Cardiac fibroblast (primary cell): ENCODE measurements at regions not wholly inside any gene's neighbourhood (a gene's known extent, or its start where the extent isn't known, plus 50 kb on each side); places are given as distances from the start of the nearest gene placed in this dataset.

ENCODE experiments used
- DNase-seq, 2 donors: peaks; one replicate each; pipeline versions ENCODE4 v3.0.0 to v3.0.0-alpha.2; 2010; ENCODE audit warnings: low read depth in 2 of 2
- H3K4me3 ChIP-seq, 2 donors: replicated peaks in 1 of 2; 1 replicate in 1 of 2; 2 replicates in 1 of 2; pipeline ENCODE4 v1.5.1; 2011; ENCODE audit warnings: low read depth in 2 of 2, low read length in 2 of 2, mild to moderate bottlenecking in 2 of 2, moderate library complexity in 1 of 2
- TF ChIP-seq, protein P1 (sequence below): IDR thresholded peaks from one replicate; pipeline ENCODE4 v1.5.1; 2011; ENCODE audit warnings: low read depth, mild to moderate bottlenecking, low read length, inconsistent platforms

- no peak overlapping the region for H3K4me3 ChIP-seq
- DNase-seq = no peak
- TF ChIP-seq, protein P1, sequence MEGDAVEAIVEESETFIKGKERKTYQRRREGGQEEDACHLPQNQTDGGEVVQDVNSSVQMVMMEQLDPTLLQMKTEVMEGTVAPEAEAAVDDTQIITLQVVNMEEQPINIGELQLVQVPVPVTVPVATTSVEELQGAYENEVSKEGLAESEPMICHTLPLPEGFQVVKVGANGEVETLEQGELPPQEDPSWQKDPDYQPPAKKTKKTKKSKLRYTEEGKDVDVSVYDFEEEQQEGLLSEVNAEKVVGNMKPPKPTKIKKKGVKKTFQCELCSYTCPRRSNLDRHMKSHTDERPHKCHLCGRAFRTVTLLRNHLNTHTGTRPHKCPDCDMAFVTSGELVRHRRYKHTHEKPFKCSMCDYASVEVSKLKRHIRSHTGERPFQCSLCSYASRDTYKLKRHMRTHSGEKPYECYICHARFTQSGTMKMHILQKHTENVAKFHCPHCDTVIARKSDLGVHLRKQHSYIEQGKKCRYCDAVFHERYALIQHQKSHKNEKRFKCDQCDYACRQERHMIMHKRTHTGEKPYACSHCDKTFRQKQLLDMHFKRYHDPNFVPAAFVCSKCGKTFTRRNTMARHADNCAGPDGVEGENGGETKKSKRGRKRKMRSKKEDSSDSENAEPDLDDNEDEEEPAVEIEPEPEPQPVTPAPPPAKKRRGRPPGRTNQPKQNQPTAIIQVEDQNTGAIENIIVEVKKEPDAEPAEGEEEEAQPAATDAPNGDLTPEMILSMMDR = no peak
Observed at GRCh38 chr5:175094461-175094860, 349.5 kb downstream of the DRD1 start.

DNA sequence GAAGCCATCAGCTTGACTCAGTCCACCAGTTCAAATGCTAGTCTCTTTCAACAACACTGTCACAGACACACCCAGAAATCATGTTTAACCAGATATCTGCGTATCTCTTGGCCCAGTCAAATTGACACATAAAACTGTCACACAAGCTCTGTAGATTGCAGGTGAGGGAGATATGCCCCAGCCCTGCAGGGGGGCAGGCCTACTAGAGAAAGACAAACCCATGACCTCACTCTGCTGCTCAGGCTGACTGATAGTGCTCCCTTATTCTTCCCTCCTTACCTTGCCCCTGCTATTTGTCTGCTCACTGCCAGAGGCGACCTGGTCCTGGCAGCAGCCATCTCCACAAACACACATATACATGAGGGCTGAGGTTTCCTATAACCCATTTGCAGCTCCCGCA lies 351.3 kb downstream of the DRD1 start:
- H3K4me3 ChIP-seq = no peak overlapping the region
- TF ChIP-seq, protein P1 = no peak
- DNase-seq = no peak

GRCh38 chr5:175088963-175089362 lies 355.0 kb downstream of the DRD1 start:
- no peak for DNase-seq
- TF ChIP-seq, protein P1 = no peak

DNA sequence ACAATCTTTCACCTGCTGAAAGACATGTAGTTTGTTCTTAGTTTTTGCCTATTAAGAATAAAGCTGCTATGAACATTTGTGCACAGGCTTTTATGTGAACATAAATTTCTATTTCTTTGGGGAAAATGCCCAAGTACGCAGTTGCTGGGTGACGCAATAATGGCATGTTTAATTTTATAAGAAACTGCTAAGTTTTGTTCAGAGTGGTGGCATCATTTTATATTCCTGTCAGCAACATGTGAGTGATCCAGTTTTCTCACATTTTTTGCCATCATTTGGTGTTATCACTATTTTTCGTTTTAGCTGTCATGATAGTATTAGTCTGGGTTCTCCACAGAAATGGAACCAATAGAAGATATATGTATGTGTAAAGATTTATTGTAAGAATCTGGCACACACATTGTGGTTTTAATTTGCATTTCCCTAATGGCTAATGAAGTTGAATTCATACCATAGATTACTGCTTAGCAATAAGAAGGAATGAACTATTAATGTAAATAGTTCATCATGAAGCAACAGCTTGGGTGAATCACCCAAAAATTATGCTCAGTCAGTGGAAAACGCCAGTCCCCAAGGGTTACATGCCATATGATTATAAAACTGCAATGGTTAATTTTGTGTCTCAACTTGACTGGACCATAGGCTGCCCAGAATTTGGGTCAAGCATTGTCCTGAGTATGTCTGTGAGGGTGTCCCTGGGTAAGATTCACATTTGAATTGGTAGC lies 358.6 kb downstream of the MSX2 start:
- TF ChIP-seq, protein P1 = no peak
- H3K4me3 ChIP-seq = no peak overlapping the region
- DNase-seq = no peak

More at GRCh38 chr5:175088963-175089362, 355.0 kb downstream of the DRD1 start:
- H3K4me3 ChIP-seq = no peak overlapping the region

- DNase-seq = no peak
- TF ChIP-seq, protein P1 = no peak
- no peak overlapping the region for H3K4me3 ChIP-seq
Observed at GRCh38 chr5:175082346-175082745, 358.0 kb downstream of the MSX2 start.

GRCh38 chr5:175079707-175080106 lies 355.3 kb downstream of the MSX2 start:
- TF ChIP-seq, protein P1 = no peak
- no peak overlapping the region for H3K4me3 ChIP-seq
- no peak for DNase-seq

DNA sequence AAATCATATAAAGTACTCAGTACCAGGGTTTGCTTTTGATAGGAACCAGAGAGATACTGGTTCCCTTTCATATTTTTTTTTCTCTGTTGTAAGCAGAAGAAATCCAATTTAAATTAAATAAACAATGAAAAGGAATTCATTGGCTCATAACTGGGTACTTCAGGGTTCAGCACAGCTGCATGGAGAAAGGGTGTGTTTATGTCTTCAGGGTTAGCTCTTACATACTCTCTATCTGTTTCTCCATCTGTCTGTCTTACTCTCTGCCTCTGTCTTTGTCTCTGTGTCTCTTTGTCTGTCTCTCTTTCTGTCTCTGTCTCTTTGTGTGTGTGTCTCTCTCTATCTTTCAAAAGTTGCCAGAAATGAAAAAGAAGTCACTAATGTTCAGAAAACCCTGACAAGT lies 345.9 kb downstream of the MSX2 start:
- TF ChIP-seq, protein P1 = no peak
- no peak for DNase-seq
- no peak overlapping the region for H3K4me3 ChIP-seq
